ENCODE measurements at regions not wholly inside any gene's neighbourhood (a gene's known extent, or its start where the extent isn't known, plus 50 kb on each side); places are given as distances from the start of the nearest gene placed in this dataset.

- no peak for TF ChIP-seq EGR1 (IDR thresholded peaks at IDR 0.05; ENCODE audit: low read depth in 2 of 2)
- no peak for TF ChIP-seq CTCF (IDR thresholded peaks at IDR 0.05; ENCODE audit: low read depth, low read length, missing input control)
- H3K4me1 ChIP-seq (ENCODE audit: control insufficient read depth in 4 of 4, insufficient read depth in 4 of 4, low read length in 3 of 4) = no peaks in the 10 kb centered on the region
- no peaks in the 10 kb centered on the region for H3K36me3 ChIP-seq (ENCODE audit: control insufficient read depth in 4 of 4, insufficient read depth in 3 of 4, low read depth in 1 of 4, low read length in 3 of 4)
- no peak overlapping the region for H3K9ac ChIP-seq (ENCODE audit: low read depth in 1 of 2, low read length in 2 of 2)
- no peaks in the 10 kb centered on the region for H3K9me3 ChIP-seq (ENCODE audit: control insufficient read depth in 4 of 4, low read length in 3 of 4)
- DNase-seq (ENCODE audit: low spot score) = no peak
- no peak overlapping the region for H3K4me3 ChIP-seq (ENCODE audit: low read depth in 1 of 3, low read length in 3 of 3)
- 60% methylated on average over 2 of the region's 2 CpGs for WGBS
- peaks cover 0 to 6% (median 2%) of the 10 kb centered on the region in 4 donors for H3K27me3 ChIP-seq (ENCODE audit: control insufficient read depth in 4 of 4, insufficient read depth in 4 of 4, low read length in 3 of 4)
- no peak overlapping the region for H3K27ac ChIP-seq (ENCODE audit: low read depth in 1 of 2, low read length in 2 of 2)
These were observed 237.0 kb upstream of the CDH20 start for GRCh38 chr18:61096226-61096625.

- H3K36me3 ChIP-seq (ENCODE audit: control insufficient read depth in 4 of 4, insufficient read depth in 3 of 4, low read depth in 1 of 4, low read length in 3 of 4) = no peaks in the 10 kb centered on the region
- no peak for TF ChIP-seq MAX (IDR thresholded peaks at IDR 0.05)
- no peak for TF ChIP-seq HNF4A (conservative IDR thresholded peaks at IDR 0.05)
- TF ChIP-seq REST (IDR thresholded peaks at IDR 0.05) = no peak
- TF ChIP-seq NR2F2 (IDR thresholded peaks at IDR 0.05) = no peak
- no peak for TF ChIP-seq RAD21 (IDR thresholded peaks at IDR 0.05)
- no peak for TF ChIP-seq GABPA (IDR thresholded peaks at IDR 0.05 in 1 of 2, conservative IDR thresholded peaks at IDR 0.05 in 1 of 2)
- no peak for TF ChIP-seq RXRA (IDR thresholded peaks at IDR 0.05)
- TF ChIP-seq JUND (IDR thresholded peaks at IDR 0.05) = no peak
- no peak for TF ChIP-seq FOXA2 (IDR thresholded peaks at IDR 0.05)
- TF ChIP-seq ZBTB33 (IDR thresholded peaks at IDR 0.05) = no peak
- no peak for TF ChIP-seq EGR1 (IDR thresholded peaks at IDR 0.05; ENCODE audit: low read depth in 2 of 2)
- TF ChIP-seq SP1 (IDR thresholded peaks at IDR 0.05) = no peak
- no peak for TF ChIP-seq HNF4G (IDR thresholded peaks at IDR 0.05)
- no peak for TF ChIP-seq ATF3 (IDR thresholded peaks at IDR 0.05)
- TF ChIP-seq TAF1 (conservative IDR thresholded peaks at IDR 0.05) = no peak
- no peaks in the 10 kb centered on the region for H3K9me3 ChIP-seq (ENCODE audit: control insufficient read depth in 4 of 4, low read length in 3 of 4)
- no peak for DNase-seq (ENCODE audit: low spot score)
- no peak overlapping the region for H3K27ac ChIP-seq (ENCODE audit: low read depth in 1 of 2, low read length in 2 of 2)
- H3K9ac ChIP-seq (ENCODE audit: low read depth in 1 of 2, low read length in 2 of 2) = no peak overlapping the region
- no peaks in the 10 kb centered on the region for H3K27me3 ChIP-seq (ENCODE audit: control insufficient read depth in 4 of 4, insufficient read depth in 4 of 4, low read length in 3 of 4)
- peaks cover 0 to 1% (median 0%) of the 10 kb centered on the region in 4 donors for H3K4me1 ChIP-seq (ENCODE audit: control insufficient read depth in 4 of 4, insufficient read depth in 4 of 4, low read length in 3 of 4)
- H3K4me3 ChIP-seq (ENCODE audit: low read depth in 1 of 3, low read length in 3 of 3) = no peak overlapping the region
- WGBS = 64% methylated on average over 1 of the region's 1 CpG
These were observed 226.1 kb upstream of the CDH20 start for GRCh38 chr18:61107113-61107512.
